Uterus (tissue), 3 donors: ENCODE measurements at regions not wholly inside any gene's neighbourhood (a gene's known extent, or its start where the extent isn't known, plus 50 kb on each side); places are given as distances from the start of the nearest gene placed in this dataset.

ENCODE experiments used
- DNase-seq, 2 donors: peaks; one replicate each; pipeline ENCODE4 v3.0.0-alpha.2; 2019 to 2020
- H3K27ac ChIP-seq, 2 donors: fragments of 200-600 bp; sonication (generic); 1 replicate in 1 of 2; 2 replicates in 1 of 2; pipeline ENCODE4 v1.5.1; 2016 to 2018
- H3K27me3 ChIP-seq, 2 donors: fragments of 200-600 bp; sonication (generic); one replicate each; pipeline ENCODE4 v1.5.1; 2018 to 2019; ENCODE audit warnings: control low read depth in 1 of 2
- H3K36me3 ChIP-seq, 2 donors: fragments of 200-600 bp; sonication (generic); one replicate each; pipeline ENCODE4 v1.5.1; 2019; ENCODE audit warnings: control low read depth in 1 of 2
- H3K4me1 ChIP-seq, 2 donors: fragments of 200-600 bp; sonication (generic); one replicate each; pipeline ENCODE4 v1.5.1; 2018 to 2019; ENCODE audit warnings: control low read depth in 1 of 2
- H3K4me3 ChIP-seq, 2 donors: fragments of 200-600 bp; sonication (generic); 1 replicate in 1 of 2; 2 replicates in 1 of 2; pipeline ENCODE4 v1.5.1; 2018 to 2019; ENCODE audit warnings: mild to moderate bottlenecking in 1 of 2
- H3K9me3 ChIP-seq, 2 donors: fragments of 200-600 bp; sonication (generic); one replicate each; pipeline ENCODE4 v1.5.1; 2019; ENCODE audit warnings: control low read depth in 1 of 2
- POLR2A ChIP-seq, 2 donors: fragments of 450-650 bp; IDR thresholded peaks; one replicate each; pipeline ENCODE4 v1.6.1; 2016; ENCODE audit warnings: antibody characterized with exemption in 2 of 2, mild to moderate bottlenecking in 1 of 2, moderate library complexity in 1 of 2
- intact Hi-C: fragments of 100-400 bp; cut with DNase I; formaldehyde crosslinking; loops from one replicate; pipeline ENCODE4 v1.15.1; 2023; ENCODE audit warnings: low total_unique reads
- TF ChIP-seq, protein P1 (sequence below), 4 experiments: fragments of 200-600 bp in 2 of 4; fragments of 450-650 bp in 2 of 4; sonication (generic) in 2 of 4; IDR thresholded peaks; one replicate each; pipeline ENCODE4 v1.5.1; 2016 to 2019; ENCODE audit warnings: antibody characterized with exemption in 4 of 4, mild to moderate bottlenecking in 2 of 4, moderate library complexity in 1 of 4
- donor health status: DM: yes; HTN: yes; CAD: no.

DNA sequence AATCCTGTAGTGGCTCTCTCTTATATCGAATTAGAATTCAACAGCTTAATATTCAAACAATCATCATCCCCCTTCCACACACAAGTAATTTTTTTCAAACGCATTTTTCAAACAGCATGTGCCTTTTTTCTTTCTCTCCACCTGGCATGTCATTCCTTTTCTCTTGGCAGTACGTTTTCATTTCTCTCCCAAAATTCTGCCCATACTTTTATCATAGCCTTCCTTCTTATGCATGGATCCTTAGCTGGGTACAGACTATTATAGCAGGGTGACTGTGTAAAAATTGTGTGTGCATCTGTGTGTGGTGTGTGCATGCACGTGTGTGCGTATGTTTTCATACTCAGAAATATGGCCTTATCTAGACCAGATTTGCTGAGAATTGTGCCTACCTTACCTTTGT, 184.3 kb downstream of the ZC3H11B start:
- intact Hi-C loops: no loop called here
- no peaks in the 10 kb centered on the region for H3K36me3 ChIP-seq
- no peaks in the 10 kb centered on the region for H3K4me1 ChIP-seq
- H3K4me3 ChIP-seq: no peak overlapping the region
- TF ChIP-seq, protein P1, sequence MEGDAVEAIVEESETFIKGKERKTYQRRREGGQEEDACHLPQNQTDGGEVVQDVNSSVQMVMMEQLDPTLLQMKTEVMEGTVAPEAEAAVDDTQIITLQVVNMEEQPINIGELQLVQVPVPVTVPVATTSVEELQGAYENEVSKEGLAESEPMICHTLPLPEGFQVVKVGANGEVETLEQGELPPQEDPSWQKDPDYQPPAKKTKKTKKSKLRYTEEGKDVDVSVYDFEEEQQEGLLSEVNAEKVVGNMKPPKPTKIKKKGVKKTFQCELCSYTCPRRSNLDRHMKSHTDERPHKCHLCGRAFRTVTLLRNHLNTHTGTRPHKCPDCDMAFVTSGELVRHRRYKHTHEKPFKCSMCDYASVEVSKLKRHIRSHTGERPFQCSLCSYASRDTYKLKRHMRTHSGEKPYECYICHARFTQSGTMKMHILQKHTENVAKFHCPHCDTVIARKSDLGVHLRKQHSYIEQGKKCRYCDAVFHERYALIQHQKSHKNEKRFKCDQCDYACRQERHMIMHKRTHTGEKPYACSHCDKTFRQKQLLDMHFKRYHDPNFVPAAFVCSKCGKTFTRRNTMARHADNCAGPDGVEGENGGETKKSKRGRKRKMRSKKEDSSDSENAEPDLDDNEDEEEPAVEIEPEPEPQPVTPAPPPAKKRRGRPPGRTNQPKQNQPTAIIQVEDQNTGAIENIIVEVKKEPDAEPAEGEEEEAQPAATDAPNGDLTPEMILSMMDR (IDR thresholded peaks at IDR 0.05): no peak
- TF ChIP-seq POLR2A (IDR thresholded peaks at IDR 0.05): no peak
- H3K27ac ChIP-seq: peak overlapping the region; percentile 22 to 34
- no peaks in the 10 kb centered on the region for H3K27me3 ChIP-seq
- H3K9me3 ChIP-seq: no peaks in the 10 kb centered on the region
- DNase-seq: no peak

DNA sequence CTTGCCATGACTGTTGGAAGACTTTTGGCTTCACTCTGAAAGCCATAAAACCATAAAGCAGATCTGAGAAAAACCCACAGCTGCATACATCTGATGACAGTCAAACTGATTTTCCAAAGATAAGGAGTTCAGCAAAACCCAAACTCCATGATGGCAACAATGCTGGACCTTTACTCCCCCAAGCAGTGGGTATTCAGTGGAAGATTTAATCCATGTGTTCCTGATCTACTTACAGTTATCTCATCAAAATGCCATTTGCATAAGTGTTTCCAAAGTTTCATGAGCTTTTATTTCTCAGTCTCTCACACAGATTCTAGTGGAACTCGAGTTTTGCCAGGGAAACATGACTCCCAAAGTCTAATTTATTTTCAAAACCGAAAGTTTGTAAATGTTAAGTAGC, 184.9 kb downstream of the ZC3H11B start:
- no peaks in the 10 kb centered on the region for H3K9me3 ChIP-seq
- H3K27ac ChIP-seq: peak overlapping the region; percentile 22 to 34
- intact Hi-C loops: no loop called here
- TF ChIP-seq, protein P1 (IDR thresholded peaks at IDR 0.05): no peak
- no peak for TF ChIP-seq POLR2A (IDR thresholded peaks at IDR 0.05)
- no peaks in the 10 kb centered on the region for H3K36me3 ChIP-seq
- H3K27me3 ChIP-seq: no peaks in the 10 kb centered on the region
- no peak for DNase-seq
- no peak overlapping the region for H3K4me3 ChIP-seq
- no peaks in the 10 kb centered on the region for H3K4me1 ChIP-seq

DNA sequence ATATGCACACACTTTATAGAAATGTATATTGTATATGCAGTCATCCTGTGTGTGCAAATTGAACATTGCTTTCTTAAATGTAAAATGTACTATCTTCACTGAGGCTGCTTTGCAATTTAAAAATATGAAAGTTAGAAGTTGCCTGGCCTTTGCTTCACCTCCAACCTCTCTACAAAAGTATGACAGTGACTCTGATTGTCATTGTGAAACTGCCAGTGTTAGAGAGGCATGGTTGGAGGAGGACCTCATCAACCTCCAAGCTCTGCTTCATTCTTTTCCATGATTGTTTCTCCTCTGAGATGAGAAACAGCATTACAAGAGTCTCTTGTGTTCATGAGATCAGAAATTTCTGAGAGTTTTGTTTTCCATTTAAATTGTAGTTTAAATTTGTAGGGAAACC, 185.5 kb downstream of the ZC3H11B start:
- intact Hi-C loops: no loop called here
- Histone ChIP-seq H3K9me3 (no peaks in the 10 kb centered on the region), H3K4me1 (no peaks in the 10 kb centered on the region), H3K4me3 (no peak overlapping the region), H3K27me3 (no peaks in the 10 kb centered on the region), H3K36me3 (no peaks in the 10 kb centered on the region), H3K27ac (peak overlapping the region in 1 of 2 donors; percentile 22)
- TF ChIP-seq POLR2A (IDR thresholded peaks at IDR 0.05): no peak
- TF ChIP-seq, protein P1 (IDR thresholded peaks at IDR 0.05): no peak
- no peak for DNase-seq

DNA sequence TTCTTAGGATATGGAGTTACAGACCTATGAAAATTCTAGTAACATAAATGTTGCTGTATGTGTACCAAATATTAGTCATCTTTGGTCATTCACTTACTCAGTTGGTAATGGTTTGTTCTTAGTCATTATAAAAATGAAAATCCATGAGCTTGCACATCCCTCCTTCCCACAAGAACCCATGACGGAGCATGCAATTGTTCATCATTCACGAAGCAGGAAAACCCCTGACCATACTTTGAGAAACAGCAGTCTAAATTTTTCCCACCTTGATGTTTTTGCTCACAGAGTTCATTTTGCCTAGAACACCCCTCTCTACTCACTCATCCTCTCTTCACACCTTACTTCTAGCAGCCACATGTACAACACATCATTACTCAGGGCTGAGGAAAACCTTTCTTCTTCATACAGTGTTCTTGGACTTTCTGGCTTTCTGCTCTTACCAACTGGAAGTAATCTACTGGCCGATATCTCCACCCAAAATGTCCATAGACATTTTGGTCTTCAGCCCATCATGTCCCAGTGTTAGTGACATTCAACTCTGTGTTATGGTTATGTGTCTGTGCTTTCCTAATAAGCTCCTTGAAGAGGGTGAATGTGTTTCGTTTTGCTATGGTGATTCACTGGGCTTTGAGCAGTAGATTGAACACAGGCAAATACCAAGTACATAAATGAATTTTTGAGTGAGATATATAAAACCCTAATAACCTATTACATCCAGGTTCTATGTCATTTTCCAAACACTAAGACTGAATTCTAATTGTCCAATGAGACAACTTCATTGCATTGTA, 189.9 kb downstream of the ZC3H11B start:
- no peak for DNase-seq
- H3K27me3 ChIP-seq: no peaks in the 10 kb centered on the region
- H3K36me3 ChIP-seq: no peaks in the 10 kb centered on the region
- no peak overlapping the region for H3K4me3 ChIP-seq
- intact Hi-C loops: no loop called here
- no peaks in the 10 kb centered on the region for H3K9me3 ChIP-seq
- H3K4me1 ChIP-seq: no peaks in the 10 kb centered on the region
- TF ChIP-seq POLR2A (IDR thresholded peaks at IDR 0.05): no peak
- TF ChIP-seq, protein P1 (IDR thresholded peaks at IDR 0.05): no peak
- no peak overlapping the region for H3K27ac ChIP-seq

DNA sequence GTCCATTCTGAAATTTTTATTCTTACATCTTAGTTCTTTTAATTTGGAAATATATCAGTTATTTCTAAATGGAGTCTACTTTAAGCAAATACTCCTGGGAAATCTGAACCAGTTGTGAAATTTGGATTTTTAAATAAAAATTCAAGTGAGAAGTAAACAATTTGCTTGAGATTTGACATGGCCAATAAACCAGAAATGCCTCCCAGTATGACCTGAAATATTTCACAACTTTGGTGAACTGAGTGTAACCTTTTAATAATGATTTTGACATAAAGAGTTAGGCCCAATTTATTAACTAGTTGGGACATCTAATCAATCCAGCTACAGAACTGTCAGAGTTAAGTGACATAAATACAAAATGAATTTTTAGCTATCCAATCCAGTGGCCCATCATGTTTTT, 192.0 kb downstream of the ZC3H11B start:
- no peak for TF ChIP-seq POLR2A (IDR thresholded peaks at IDR 0.05)
- TF ChIP-seq, protein P1 (IDR thresholded peaks at IDR 0.05): no peak
- Histone ChIP-seq H3K4me3 (no peak overlapping the region), H3K27ac (no peak overlapping the region), H3K4me1 (no peaks in the 10 kb centered on the region), H3K27me3 (no peaks in the 10 kb centered on the region), H3K9me3 (no peaks in the 10 kb centered on the region), H3K36me3 (no peaks in the 10 kb centered on the region)
- intact Hi-C loops: no loop called here
- no peak for DNase-seq
